Neural cell (in vitro differentiated cells): ENCODE measurements at regions not wholly inside any gene's neighbourhood (a gene's known extent, or its start where the extent isn't known, plus 50 kb on each side); places are given as distances from the start of the nearest gene placed in this dataset.

Experiments used
- H2AFZ ChIP-seq: fragments of 200-600, 300-800 bp; sonication (generic), shearing (Covaris generic); 2 replicates; pipeline ENCODE4 v1.6.0; 2014; ENCODE audit warnings: low read depth, mild to moderate bottlenecking, antibody characterized with exemption, low read length, moderate library complexity
- H3F3A ChIP-seq: fragments of 200-600 bp; shearing (Covaris generic); 2 replicates; pipeline ENCODE4 v1.6.1; 2016; ENCODE audit warnings: mild to moderate bottlenecking, moderate library complexity, mixed read lengths, antibody characterized with exemption, low read length; ENCODE audit not compliant: insufficient read depth, poor library complexity, severe bottlenecking
- H3K27ac ChIP-seq: fragments of 200-600, 300-800 bp; sonication (generic), shearing (Covaris generic); 2 replicates; pipeline ENCODE4 v1.5.1; 2014; ENCODE audit warnings: mild to moderate bottlenecking, low read length, moderate library complexity
- H3K27me3 ChIP-seq: fragments of 300-800, 200-600 bp; sonication (generic), shearing (Covaris generic); 2 replicates; pipeline ENCODE4 v1.6.0; 2014; ENCODE audit warnings: mild to moderate bottlenecking, low read depth, low read length, moderate library complexity; ENCODE audit not compliant: insufficient read depth
- H3K36me3 ChIP-seq: fragments of 300-800, 200-600 bp; sonication (generic), shearing (Covaris generic); 2 replicates; pipeline ENCODE4 v1.5.1; 2014; ENCODE audit warnings: mild to moderate bottlenecking, antibody characterized with exemption, low read length, moderate library complexity; ENCODE audit not compliant: insufficient read depth
- H3K4me2 ChIP-seq: fragments of 300-800, 200-600 bp; sonication (generic), shearing (Covaris generic); 2 replicates; pipeline ENCODE4 v1.6.0; 2014; ENCODE audit warnings: mild to moderate bottlenecking, low read length
- H3K4me3 ChIP-seq: fragments of 300-800, 200-600 bp; sonication (generic), shearing (Covaris generic); 2 replicates; pipeline ENCODE4 v1.5.1; 2014; ENCODE audit warnings: mild to moderate bottlenecking, low read length, moderate library complexity
- H3K79me2 ChIP-seq: fragments of 200-600 bp; shearing (Covaris generic); replicated peaks from 2 replicates; pipeline ENCODE4 v1.6.0; 2014; ENCODE audit warnings: mild to moderate bottlenecking, low read length, moderate library complexity; ENCODE audit not compliant: insufficient read depth
- H3K9ac ChIP-seq: fragments of 300-800, 200-600 bp; sonication (generic), shearing (Covaris generic); 2 replicates; pipeline ENCODE4 v1.6.1; 2016; ENCODE audit warnings: mild to moderate bottlenecking, low read length, mixed read lengths
- H3K9me2 ChIP-seq: fragments of 200-600 bp; shearing (Covaris generic); 2 replicates; pipeline ENCODE4 v1.6.1; 2016; ENCODE audit warnings: mild to moderate bottlenecking, low read length, mixed read lengths; ENCODE audit not compliant: insufficient read depth
- H3K9me3 ChIP-seq: fragments of 200-600, 300-800 bp; sonication (generic), shearing (Covaris generic); 2 replicates; pipeline ENCODE4 v1.6.1; 2016; ENCODE audit warnings: mild to moderate bottlenecking, mixed run types, low read length, moderate library complexity, mixed read lengths
- H4K20me1 ChIP-seq: fragments of 200-600 bp; shearing (Covaris generic); 2 replicates; pipeline ENCODE4 v1.6.1; 2016; ENCODE audit warnings: mild to moderate bottlenecking, mixed run types; ENCODE audit not compliant: insufficient read depth
- EP300 ChIP-seq: fragments of 450-650 bp; conservative IDR thresholded peaks from 2 replicates; pipeline ENCODE4 v1.6.1; 2014; ENCODE audit warnings: antibody characterized with exemption, mild to moderate bottlenecking, moderate library complexity; ENCODE audit not compliant: poor library complexity, severe bottlenecking
- EZH2 ChIP-seq: fragments of 200-600, 300-800 bp; shearing (Covaris generic), sonication (generic); IDR thresholded peaks from 2 replicates; pipeline ENCODE4 v1.6.1; 2014; ENCODE audit warnings: antibody characterized with exemption, low read length, borderline replicate concordance, mild to moderate bottlenecking; ENCODE audit not compliant: insufficient read depth, poor library complexity, severe bottlenecking
- MXI1 ChIP-seq: fragments of 450-650 bp; conservative IDR thresholded peaks from 2 replicates; pipeline ENCODE4 v1.6.1; 2014; ENCODE audit warnings: antibody characterized with exemption, mild to moderate bottlenecking; ENCODE audit not compliant: poor library complexity, severe bottlenecking
- POLR2AphosphoS5 ChIP-seq: IDR thresholded peaks from 2 replicates; pipeline ENCODE4 v1.6.1; 2012
- REST ChIP-seq: IDR thresholded peaks from 2 replicates; pipeline ENCODE4 v1.6.1; 2012; ENCODE audit warnings: borderline replicate concordance
- TAF1 ChIP-seq: IDR thresholded peaks from 2 replicates; pipeline ENCODE4 v1.6.1; 2012; ENCODE audit warnings: low read depth

- no peaks in the 10 kb centered on the region for H3K9me2 ChIP-seq
- no peaks in the 10 kb centered on the region for H3K79me2 ChIP-seq
- no peak overlapping the region for H3K27ac ChIP-seq
- no peaks in the 10 kb centered on the region for H3F3A ChIP-seq
- no peaks in the 10 kb centered on the region for H4K20me1 ChIP-seq
- H3K4me2 ChIP-seq: no peak overlapping the region
- H3K36me3 ChIP-seq: no peaks in the 10 kb centered on the region
- no peaks in the 10 kb centered on the region for H3K27me3 ChIP-seq
- H3K4me3 ChIP-seq: no peak overlapping the region
- no peak overlapping the region for H3K9ac ChIP-seq
- no peaks in the 10 kb centered on the region for H3K9me3 ChIP-seq
- TF ChIP-seq REST (no peak), MXI1 (no peak), EP300 (no peak)
- no peak overlapping the region for H2AFZ ChIP-seq
These were observed 452.2 kb upstream of the EEF2KMT start for GRCh38 chr16:5549802-5550201.

- H3K9ac ChIP-seq: no peak overlapping the region
These were observed 443.8 kb upstream of the EEF2KMT start for GRCh38 chr16:5541356-5541755.

More at GRCh38 chr16:5541356-5541755, 443.8 kb upstream of the EEF2KMT start:
- H3K79me2 ChIP-seq: no peaks in the 10 kb centered on the region
- TF ChIP-seq TAF1 (no peak), POLR2AphosphoS5 (no peak), EP300 (no peak), EZH2 (no peak), REST (no peak)
- no peaks in the 10 kb centered on the region for H3K9me2 ChIP-seq
- no peaks in the 10 kb centered on the region for H4K20me1 ChIP-seq
- H3K4me3 ChIP-seq: no peak overlapping the region
- H3K36me3 ChIP-seq: no peaks in the 10 kb centered on the region
- H3K27me3 ChIP-seq: no peaks in the 10 kb centered on the region
- H2AFZ ChIP-seq: no peak overlapping the region
- H3F3A ChIP-seq: no peaks in the 10 kb centered on the region
- H3K27ac ChIP-seq: no peak overlapping the region
- H3K4me2 ChIP-seq: no peak overlapping the region
- H3K9me3 ChIP-seq: no peaks in the 10 kb centered on the region
